ENCODE measurements at regions not wholly inside any gene's neighbourhood (a gene's known extent, or its start where the extent isn't known, plus 50 kb on each side); places are given as distances from the start of the nearest gene placed in this dataset.
"Not testable (repeated sequence)": the region's sequence is repeated elsewhere in the genome, so short reads cannot be mapped to it uniquely, and the experiment has no call there.

DNA sequence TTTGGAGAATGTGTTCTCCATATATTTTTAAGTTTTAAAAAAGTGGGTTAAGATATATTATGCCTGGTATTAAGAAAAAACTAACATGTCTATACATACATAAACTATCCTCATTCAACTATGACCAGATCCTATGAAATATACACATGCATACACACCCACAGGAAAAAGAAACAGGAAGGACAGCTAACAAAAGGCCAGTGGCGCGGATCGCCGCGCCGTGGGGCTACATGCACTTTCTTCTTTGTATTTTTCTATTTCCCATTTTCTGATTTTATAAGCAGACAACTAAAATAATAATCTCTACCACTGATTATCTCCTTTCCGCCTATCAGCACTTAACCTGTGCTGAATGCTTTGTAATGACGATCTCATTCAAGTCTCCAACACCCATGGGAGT lies 160.1 kb downstream of the OR4M2 start:
- in situ Hi-C loops (cut with MboI; ENCODE audit: low sequenced_read_pairs), result no loop called here
- no peak overlapping the region for H3K4me3 ChIP-seq
- no peaks in the 10 kb centered on the region for H3K36me3 ChIP-seq (replicated peaks)
- H3K9me3 ChIP-seq, result peaks cover 64% of the 10 kb centered on the region
- H3K27me3 ChIP-seq (ENCODE audit: low read depth), result no peaks in the 10 kb centered on the region
- H3K4me1 ChIP-seq, result no peaks in the 10 kb centered on the region
- no peak for DNase-seq (ENCODE audit: low spot score in 2 of 2)

DNA sequence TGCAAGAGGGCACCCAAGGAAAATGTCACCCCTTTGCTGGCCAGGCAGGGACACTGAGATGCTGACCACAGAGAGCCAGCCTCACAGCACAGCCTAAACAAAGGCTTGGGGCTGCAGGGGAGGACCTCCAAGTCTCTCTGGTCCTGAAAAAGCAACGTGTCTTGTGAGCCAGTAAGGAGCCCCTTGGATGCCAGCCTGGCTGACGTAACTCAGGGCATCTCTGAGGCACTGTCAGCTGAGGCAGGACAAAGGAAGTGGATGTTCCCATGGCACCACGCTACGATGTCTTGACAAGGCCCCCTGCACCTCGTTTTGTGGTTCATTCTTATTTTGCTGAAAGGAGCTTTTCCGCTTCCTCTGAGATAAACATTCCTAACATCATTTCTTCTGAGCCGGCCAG lies 160.7 kb downstream of the OR4M2 start:
- H3K9me3 ChIP-seq, result peaks cover 63% of the 10 kb centered on the region
- H3K4me1 ChIP-seq, result no peaks in the 10 kb centered on the region
- in situ Hi-C loops (cut with MboI; ENCODE audit: low sequenced_read_pairs), result no loop called here
- no peaks in the 10 kb centered on the region for H3K36me3 ChIP-seq (replicated peaks)
- H3K27me3 ChIP-seq (ENCODE audit: low read depth), result no peaks in the 10 kb centered on the region
- H3K4me3 ChIP-seq, result no peak overlapping the region
- no peak for DNase-seq (ENCODE audit: low spot score in 2 of 2)

GRCh38 chr15:22241451-22241850 lies 161.1 kb downstream of the OR4M2 start:
- H3K36me3 ChIP-seq (replicated peaks), result no peaks in the 10 kb centered on the region
- H3K27me3 ChIP-seq (ENCODE audit: low read depth), result no peaks in the 10 kb centered on the region
- H3K4me3 ChIP-seq, result no peak overlapping the region
- peaks cover 64% of the 10 kb centered on the region for H3K9me3 ChIP-seq
- in situ Hi-C loops (cut with MboI; ENCODE audit: low sequenced_read_pairs), result no loop called here
- DNase-seq (ENCODE audit: low spot score in 2 of 2), result no peak
- no peaks in the 10 kb centered on the region for H3K4me1 ChIP-seq

DNA sequence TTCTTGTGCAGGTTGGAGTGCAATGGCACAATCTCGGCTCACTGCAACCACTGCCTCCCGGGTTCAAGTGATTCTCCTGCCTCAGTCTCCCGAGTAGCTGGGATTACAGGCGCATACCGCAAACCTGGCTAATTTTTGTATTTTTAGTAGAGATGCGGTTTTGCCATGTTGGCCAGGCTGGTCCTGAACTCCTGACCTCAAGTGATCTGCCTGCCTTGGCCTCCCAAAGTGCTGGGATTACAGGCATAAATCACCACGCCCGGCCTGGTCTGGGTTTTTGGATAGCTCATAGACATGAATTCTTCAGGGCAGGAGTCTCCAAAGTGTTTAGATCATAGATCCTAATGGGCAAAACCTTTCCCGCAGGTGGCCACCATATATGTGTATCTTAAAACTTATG lies 162.0 kb downstream of the OR4M2 start:
- in situ Hi-C loops (cut with MboI; ENCODE audit: low sequenced_read_pairs); H3K27me3 ChIP-seq (ENCODE audit: low read depth); H3K4me3 ChIP-seq; H3K4me1 ChIP-seq; DNase-seq (ENCODE audit: low spot score in 2 of 2); H3K36me3 ChIP-seq (replicated peaks): not testable (repeated sequence)
- peaks cover 64% of the 10 kb centered on the region for H3K9me3 ChIP-seq

GRCh38 chr15:22243440-22244130 lies 163.3 kb downstream of the OR4M2 start:
- no peaks in the 10 kb centered on the region for H3K36me3 ChIP-seq (replicated peaks)
- peaks cover 66% of the 10 kb centered on the region for H3K9me3 ChIP-seq
- no peak overlapping the region for H3K4me3 ChIP-seq
- no peaks in the 10 kb centered on the region for H3K27me3 ChIP-seq (ENCODE audit: low read depth)
- DNase-seq (ENCODE audit: low spot score in 2 of 2), result no peak
- in situ Hi-C loops (cut with MboI; ENCODE audit: low sequenced_read_pairs), result no loop called here
- no peaks in the 10 kb centered on the region for H3K4me1 ChIP-seq

GRCh38 chr15:22249511-22249910 lies 169.2 kb downstream of the OR4M2 start:
- H3K36me3 ChIP-seq (replicated peaks); DNase-seq (ENCODE audit: low spot score in 2 of 2); in situ Hi-C loops (cut with MboI; ENCODE audit: low sequenced_read_pairs); H3K4me1 ChIP-seq; H3K27me3 ChIP-seq (ENCODE audit: low read depth); H3K4me3 ChIP-seq: not testable (repeated sequence)
- peaks cover 54% of the 10 kb centered on the region for H3K9me3 ChIP-seq

DNA sequence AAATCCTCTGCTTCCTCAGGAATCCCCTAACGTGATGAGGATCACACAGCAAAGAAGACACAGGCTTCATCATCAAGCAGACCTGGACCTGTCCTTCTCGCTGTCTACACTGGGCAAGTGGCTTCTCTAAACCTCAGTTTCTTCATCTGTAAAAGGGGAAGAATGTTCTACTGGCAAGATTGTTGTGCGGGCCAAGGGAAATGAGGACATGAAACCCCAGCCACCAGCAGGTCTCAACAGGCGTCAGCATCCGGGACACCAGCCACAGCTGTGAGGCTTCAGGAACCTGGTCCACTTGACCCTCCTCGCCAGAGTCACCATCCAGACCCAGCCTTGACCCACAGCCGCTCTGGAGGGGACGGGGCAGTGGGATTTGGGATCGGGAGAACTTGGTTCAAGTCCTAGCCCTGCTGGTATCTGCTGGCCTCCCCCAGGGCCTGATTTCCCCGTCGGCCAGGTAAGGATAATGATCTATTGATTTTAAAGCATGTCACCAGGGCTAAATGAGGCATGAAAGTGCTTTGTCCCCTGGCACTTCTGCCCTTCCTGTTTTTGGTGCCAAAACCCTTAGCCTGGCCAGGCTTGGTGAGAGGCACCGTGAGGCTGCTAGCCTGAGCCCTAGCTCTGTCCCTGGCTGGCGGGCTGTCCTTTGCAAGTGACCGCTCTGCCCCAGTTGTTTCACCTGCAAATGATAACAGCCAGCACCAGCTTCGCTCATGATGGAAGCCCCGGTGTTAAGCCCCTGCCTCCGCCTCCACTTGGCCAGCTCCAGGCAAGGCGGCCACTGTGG lies 170.4 kb downstream of the OR4M2 start:
- DNase-seq (ENCODE audit: low spot score in 2 of 2); H3K4me3 ChIP-seq; H3K27me3 ChIP-seq (ENCODE audit: low read depth); H3K4me1 ChIP-seq; H3K36me3 ChIP-seq (replicated peaks); in situ Hi-C loops (cut with MboI; ENCODE audit: low sequenced_read_pairs): not testable (repeated sequence)
- peaks cover 50% of the 10 kb centered on the region for H3K9me3 ChIP-seq

DNA sequence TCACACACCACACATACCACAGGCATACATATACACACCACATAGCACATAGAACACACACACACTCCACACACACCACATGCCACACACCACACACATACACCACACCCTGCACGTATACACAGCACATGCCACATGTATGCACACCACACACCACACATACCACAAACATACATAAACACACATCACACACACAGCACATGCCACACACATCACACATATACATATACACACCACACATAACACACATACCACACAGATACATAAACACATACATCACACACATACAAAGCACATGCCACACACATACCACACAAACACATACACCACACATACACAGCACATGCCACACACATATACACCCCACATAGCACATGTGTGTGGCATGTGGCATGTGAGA lies 171.1 kb downstream of the OR4M2 start:
- Histone ChIP-seq H3K4me3 (no peak overlapping the region), H3K4me1 (no peaks in the 10 kb centered on the region), H3K9me3 (peaks cover 47% of the 10 kb centered on the region), H3K36me3 (replicated peaks) (no peaks in the 10 kb centered on the region), H3K27me3 (ENCODE audit: low read depth) (no peaks in the 10 kb centered on the region)
- in situ Hi-C loops (cut with MboI; ENCODE audit: low sequenced_read_pairs), result no loop called here
- no peak for DNase-seq (ENCODE audit: low spot score in 2 of 2)

DNA sequence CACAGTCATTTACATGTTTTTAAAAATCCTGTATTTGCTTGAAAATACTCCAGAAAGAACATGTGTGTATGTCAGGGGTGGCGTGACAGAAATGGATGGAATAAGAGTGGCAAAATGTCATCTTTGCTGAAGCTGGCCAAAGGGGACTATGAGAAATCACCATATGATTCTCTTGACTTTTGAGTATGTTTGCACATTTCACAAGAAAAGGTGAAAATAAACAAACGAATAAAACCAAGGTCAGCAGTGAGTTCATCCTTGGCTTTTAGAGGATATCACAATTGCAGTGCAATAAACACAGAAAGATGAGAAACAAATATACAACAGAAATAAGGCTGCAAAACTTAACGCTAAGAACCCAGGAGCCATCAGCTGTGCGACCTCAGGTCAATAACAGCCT lies 171.7 kb downstream of the OR4M2 start:
- H3K9me3 ChIP-seq, result peaks cover 42% of the 10 kb centered on the region
- DNase-seq (ENCODE audit: low spot score in 2 of 2); H3K4me1 ChIP-seq; H3K4me3 ChIP-seq; H3K27me3 ChIP-seq (ENCODE audit: low read depth); in situ Hi-C loops (cut with MboI; ENCODE audit: low sequenced_read_pairs); H3K36me3 ChIP-seq (replicated peaks): not testable (repeated sequence)

GRCh38 chr15:22252521-22252920 lies 172.2 kb downstream of the OR4M2 start:
- H3K36me3 ChIP-seq (replicated peaks); H3K27me3 ChIP-seq (ENCODE audit: low read depth); in situ Hi-C loops (cut with MboI; ENCODE audit: low sequenced_read_pairs); DNase-seq (ENCODE audit: low spot score in 2 of 2); H3K4me1 ChIP-seq; H3K4me3 ChIP-seq: not testable (repeated sequence)
- H3K9me3 ChIP-seq, result peaks cover 41% of the 10 kb centered on the region

GRCh38 chr15:22253002-22253675 lies 172.8 kb downstream of the OR4M2 start:
- H3K4me3 ChIP-seq; in situ Hi-C loops (cut with MboI; ENCODE audit: low sequenced_read_pairs); DNase-seq (ENCODE audit: low spot score in 2 of 2); H3K4me1 ChIP-seq; H3K27me3 ChIP-seq (ENCODE audit: low read depth); H3K36me3 ChIP-seq (replicated peaks): not testable (repeated sequence)
- peaks cover 37% of the 10 kb centered on the region for H3K9me3 ChIP-seq

- no peaks in the 10 kb centered on the region for H3K4me1 ChIP-seq
- no peak for DNase-seq (ENCODE audit: low spot score in 2 of 2)
- H3K27me3 ChIP-seq (ENCODE audit: low read depth), result no peaks in the 10 kb centered on the region
- H3K4me3 ChIP-seq, result no peak overlapping the region
- in situ Hi-C loops (cut with MboI; ENCODE audit: low sequenced_read_pairs), result no loop called here
- no peaks in the 10 kb centered on the region for H3K36me3 ChIP-seq (replicated peaks)
- peaks cover 37% of the 10 kb centered on the region for H3K9me3 ChIP-seq
Observed at GRCh38 chr15:22253676-22254408, 173.5 kb downstream of the OR4M2 start.

DNA sequence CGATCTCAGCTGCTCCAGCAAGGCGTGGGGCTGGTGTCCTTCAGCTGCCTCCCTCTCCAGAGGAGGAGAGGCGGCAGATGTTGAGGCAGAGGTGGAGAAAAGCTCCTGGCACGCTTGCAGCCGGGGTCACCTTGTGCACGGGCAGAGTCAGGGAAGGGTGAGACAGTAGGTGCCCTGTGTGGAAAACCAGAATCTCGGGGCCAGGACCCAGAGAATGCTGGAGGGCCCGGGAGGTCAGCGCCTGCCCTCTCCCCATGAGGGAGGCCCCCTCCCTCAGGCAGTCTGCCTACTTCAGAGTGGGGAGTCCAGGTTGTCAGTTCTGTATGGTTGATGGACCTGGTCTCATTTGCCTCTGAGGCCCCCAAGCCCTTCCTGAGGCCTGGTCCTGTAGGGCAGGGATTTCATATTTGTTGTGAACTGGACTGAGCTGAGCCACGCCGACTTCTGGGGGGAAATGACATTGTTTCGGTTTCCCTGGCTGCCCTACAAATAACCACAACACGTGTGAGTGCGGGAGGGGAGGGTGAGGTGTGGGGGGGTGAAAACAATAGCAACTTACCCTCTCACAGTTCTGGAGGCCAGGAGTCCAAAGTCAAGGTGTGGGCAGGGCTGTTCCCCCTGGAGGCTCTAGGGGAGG lies 174.2 kb downstream of the OR4M2 start:
- H3K27me3 ChIP-seq (ENCODE audit: low read depth); H3K36me3 ChIP-seq (replicated peaks); in situ Hi-C loops (cut with MboI; ENCODE audit: low sequenced_read_pairs); H3K4me1 ChIP-seq; H3K4me3 ChIP-seq; DNase-seq (ENCODE audit: low spot score in 2 of 2): not testable (repeated sequence)
- peaks cover 41% of the 10 kb centered on the region for H3K9me3 ChIP-seq

Data from HAP-1 (cell line).